ENCODE measurements at regions not wholly inside any gene's neighbourhood (a gene's known extent, or its start where the extent isn't known, plus 50 kb on each side); places are given as distances from the start of the nearest gene placed in this dataset.

GRCh38 chr9:135255033-135255840 lies 167.8 kb downstream of the OLFM1 start:
- no peak for DNase-seq

DNA sequence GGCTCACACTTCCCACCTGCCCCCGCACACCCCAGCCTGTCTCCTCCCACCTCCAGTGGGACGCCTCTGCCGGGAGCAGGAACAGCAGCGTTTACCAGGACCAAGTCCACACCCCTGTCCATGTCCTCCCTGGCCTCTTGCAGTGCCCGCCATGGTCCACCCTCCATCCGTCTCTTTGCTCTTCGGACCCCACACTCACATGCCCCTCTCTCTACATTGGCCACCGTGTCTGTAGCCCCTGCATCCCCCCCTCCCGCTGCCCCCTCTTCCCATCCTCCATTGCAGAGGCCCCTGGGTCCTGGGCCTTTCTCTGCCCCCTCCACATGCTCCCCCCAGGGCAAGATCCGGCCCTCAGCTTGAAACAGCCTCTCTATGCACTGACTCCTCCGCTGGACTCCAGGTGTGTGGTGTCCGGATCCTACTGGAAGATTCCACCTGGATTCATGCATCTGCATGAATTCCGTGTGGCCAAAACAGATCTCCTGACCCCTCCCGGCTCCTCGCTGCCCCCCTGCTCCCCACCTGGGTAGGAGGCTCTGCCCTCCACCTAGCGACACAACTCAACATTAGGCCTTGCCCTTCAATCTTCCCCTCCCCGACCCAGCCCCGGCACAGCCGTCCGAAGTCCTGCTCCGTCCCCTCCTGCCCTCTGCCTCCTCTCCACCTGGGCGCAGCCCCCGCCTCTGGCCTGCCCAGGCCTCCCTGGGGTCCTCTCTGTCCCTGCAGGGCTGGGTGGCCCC lies 168.5 kb downstream of the OLFM1 start:
- DNase-seq: no peak

DNA sequence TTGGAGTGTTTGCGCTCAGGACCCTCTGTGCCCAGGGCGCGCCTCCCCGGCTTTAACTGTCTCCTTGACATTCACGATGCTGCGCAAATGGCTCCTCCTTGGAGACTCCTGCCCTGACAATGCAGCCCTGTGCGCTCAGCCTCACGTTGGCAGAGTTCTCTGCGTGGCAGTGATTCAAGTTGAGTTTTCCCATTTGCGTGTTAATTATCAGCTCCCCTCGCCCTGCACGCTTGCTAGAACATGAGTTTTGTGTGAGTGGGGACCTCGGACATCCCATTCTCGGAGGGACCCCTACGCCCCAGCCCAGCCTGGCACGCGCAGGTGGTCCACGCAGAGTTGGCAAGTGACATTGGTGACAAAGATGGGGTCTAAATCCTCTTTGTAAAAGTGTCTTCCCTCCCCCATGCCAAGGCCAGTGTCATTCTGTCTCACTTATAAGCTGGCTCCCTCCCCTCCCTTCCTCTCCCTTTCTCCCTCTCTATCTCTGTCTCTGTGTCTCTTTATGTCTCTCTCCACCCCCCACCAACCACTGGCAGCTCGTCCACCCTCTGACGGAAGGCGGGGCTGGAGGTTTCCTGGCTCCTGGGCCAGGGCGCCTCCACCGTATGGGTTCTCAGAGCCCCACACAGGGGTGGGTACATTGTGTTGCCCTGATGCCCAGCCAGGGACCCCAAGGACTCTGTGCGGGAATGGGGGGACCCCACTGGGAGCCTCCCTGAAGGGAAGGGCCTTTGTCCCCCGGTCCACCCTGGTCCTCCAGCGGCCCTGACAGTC lies 169.3 kb downstream of the OLFM1 start:
- no peak for DNase-seq

GRCh38 chr9:135258461-135258860 lies 171.0 kb downstream of the OLFM1 start:
- DNase-seq: no peak

DNA sequence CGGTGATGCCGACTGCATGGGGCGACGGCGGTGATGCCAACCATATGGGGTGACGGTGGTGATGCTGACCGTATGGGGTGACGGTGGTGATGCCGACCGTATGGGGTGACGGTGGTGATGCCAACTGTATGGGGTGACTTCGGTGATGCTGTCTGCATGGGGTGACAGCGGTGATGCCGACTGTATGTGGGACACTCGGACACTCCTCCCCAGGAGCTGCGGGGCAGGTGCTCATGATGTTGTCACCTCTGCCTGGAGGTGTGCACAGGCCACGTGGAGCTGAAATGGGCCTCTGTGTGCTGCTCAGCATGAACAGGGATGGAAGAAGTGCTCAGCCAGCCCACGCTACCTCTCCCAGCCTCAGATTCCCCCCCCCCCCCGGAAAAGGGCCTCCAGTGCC lies 171.8 kb downstream of the OLFM1 start:
- DNase-seq: no peak

GRCh38 chr9:135260221-135261180 lies 173.0 kb downstream of the OLFM1 start:
- no peak for DNase-seq

- DNase-seq: no peak
These were observed 174.8 kb downstream of the OLFM1 start for GRCh38 chr9:135262248-135262647.

GRCh38 chr9:135263511-135263910 lies 176.0 kb downstream of the OLFM1 start:
- DNase-seq: no peak

DNA sequence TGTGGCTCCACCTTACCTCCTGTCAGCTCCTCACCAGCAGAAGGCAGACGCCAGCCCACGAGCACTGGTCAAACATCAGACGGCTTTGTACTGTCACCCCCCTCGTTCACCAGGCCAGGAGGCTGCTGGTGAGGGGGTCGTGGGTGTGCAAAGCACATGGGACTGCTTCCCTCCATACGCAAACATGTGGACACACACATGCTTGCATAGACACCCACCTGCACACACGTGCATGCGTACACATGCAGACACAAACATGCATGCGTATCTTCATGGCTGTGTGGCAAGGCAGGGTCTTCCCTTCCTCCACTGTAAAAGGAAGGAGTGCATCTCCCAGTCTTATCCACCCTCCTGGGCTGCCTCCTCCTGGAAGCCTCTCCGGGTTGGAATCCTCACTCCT lies 178.5 kb downstream of the OLFM1 start:
- no peak for DNase-seq

DNA sequence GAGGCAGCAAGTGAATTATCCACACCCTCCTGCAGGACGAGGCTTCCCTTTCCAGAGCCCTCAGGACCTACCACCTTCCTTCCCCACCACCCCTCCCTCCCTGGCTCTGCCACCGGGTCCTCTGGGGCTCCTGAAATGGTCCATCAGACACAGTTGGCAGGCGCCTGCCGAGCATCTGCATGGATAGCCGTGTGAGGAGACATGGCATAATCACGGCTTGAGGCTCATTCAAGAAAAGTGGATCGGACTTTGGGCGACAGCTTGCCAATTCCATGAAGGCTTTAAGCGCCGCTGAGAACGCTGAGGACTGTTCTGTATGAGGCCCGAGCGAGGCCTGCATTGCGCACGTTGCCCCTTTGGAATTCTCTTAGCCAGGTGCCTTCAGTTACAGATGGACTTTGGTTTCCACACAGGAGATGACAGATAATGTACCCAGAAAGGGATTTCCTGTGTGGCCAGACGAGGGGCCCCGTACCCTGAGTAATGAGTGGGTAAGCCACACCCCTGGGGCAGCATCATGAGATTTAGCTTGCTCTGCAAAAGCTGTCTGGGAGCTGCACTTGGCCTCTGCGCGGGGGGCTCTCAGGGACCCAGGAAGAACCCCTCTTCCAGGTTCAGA lies 179.8 kb downstream of the OLFM1 start:
- no peak for DNase-seq

- no peak for DNase-seq
These were observed 180.6 kb downstream of the OLFM1 start for GRCh38 chr9:135268031-135268430.

GRCh38 chr9:135268981-135269380 lies 181.5 kb downstream of the OLFM1 start:
- DNase-seq: no peak

DNA sequence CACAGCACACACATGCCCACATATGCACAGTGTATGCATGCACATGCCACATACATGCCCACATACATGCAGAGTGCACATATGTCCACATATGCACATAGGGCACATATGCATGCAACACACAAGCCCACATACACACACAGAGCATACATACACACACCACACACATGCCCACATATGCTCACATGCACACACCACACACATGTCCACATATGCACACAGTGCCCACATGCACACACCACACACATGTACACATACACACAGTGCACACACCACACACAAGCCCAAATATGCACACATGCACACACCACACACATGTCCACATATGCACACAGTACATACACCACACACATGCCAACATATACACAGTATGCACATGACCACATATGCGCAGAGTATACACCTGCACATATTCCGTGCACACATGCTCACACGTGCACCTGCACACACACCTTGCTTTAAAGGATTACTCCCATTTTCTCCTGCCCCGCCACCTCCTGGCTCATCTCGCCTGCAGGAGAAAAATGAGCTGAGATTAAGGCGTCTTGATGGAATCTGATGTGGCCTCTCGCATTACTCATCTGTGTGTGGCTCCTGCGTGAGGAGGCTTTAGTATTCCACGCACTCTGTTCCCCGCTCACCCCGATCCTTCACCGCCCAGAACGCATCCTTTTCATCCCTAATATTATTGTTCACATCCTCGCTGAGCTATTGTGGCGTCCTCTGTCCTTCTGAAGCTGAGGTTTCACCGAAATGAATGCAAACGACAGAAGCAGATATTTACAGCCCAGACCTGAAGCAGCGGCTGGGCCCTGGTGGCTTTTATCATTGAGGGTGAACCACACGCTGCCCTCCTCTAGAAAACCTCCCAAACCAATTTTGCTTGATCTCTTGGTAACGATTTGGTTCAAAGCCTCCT lies 182.7 kb downstream of the OLFM1 start:
- no peak for DNase-seq

- DNase-seq: no peak
These were observed 184.0 kb downstream of the OLFM1 start for GRCh38 chr9:135271425-135271824.

DNA sequence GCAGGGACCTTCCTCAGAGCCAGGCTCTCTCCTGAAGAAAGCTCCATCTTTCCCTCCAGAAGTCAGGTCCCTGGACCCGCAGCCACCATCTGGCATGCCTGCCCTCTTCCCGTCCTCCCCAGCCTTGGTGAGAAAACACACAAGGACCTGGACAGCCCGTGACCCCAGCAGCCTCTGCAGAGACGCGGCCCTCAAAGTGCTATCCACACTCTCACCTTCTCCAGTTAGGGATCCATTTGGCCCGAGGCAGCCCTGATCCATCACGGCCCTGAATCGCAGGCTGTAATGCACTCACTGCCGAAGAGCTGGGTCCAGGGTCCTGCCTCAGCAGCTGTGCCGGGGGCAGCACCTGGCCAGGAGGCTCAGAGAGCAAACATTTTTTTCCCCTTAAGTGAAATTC lies 185.1 kb downstream of the OLFM1 start:
- DNase-seq: no peak

GRCh38 chr9:135273008-135273407 lies 185.5 kb downstream of the OLFM1 start:
- no peak for DNase-seq

DNA sequence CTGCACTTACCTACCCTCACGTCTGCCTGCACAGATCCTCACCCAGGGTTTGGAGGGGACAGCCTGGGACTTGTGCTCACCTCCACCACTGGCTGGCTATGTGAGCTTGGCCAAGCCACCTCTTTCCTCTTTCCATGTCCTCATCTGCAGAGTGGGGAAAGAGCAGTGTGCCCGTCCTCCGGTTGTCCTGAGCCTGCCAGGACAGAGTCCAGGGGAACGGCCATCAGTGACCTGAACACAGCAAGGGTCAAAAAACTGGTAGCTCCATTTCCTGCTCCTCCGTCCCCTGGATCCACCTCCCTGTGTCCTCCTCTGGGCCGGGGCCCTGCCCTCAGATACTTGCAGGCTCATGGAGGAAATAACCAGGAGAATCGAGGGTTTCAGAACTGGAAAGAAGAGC lies 187.7 kb downstream of the OLFM1 start:
- no peak for DNase-seq

- DNase-seq: no peak
These were observed 188.3 kb downstream of the OLFM1 start for GRCh38 chr9:135275571-135276289.

DNA sequence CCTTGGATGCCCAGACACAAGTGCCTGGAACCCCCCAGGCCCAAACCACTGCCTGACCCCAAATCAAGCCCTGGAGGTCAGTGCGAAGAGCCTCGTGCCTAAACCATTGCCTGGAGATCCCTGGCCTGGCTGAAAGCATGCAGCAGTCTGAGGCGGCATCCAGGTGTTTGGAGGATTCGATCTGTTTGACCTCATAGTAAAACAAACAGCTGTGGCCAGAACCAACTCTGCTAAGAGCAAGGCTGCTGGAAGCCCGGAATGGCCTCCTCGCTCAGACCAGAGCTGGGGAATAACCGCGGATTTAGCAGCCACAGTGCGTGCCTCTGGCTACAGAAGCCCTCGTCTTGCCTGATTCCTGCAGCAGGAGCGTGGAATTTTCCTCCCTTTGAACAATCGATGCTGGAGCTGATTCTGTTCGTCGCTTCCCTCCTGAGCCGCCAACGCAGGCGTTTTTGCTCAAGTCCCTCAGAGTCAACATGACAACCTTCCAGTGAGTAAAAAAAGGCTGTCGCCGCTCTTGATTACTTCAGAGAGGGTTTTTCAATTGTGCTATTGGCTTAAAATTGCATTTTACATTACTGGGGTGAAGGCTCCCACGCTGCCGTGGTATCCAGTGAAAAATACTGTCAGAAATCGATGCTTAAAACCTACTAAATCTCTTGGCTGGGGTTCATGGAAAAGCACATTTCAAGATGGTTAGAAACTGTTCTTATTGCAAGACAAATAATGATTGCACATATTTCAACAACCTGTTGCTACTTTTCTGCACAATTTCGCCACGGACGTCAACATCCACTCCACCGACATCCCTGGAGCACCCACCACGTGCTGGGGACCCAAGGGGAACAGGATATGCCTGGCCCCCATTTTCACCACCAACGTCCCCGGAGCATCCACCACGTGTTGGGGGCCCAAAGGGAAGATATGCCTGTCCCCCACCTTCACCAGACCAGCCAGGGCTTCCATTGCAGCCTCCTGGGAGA lies 190.0 kb downstream of the OLFM1 start:
- DNase-seq: no peak
